Choroid plexus epithelial cell (primary cell): ENCODE measurements at regions not wholly inside any gene's neighbourhood (a gene's known extent, or its start where the extent isn't known, plus 50 kb on each side); places are given as distances from the start of the nearest gene placed in this dataset.

Experiments
- DNase-seq: peaks from one replicate; pipeline ENCODE4 v3.0.0-alpha.2; 2010; ENCODE audit warnings: low read depth
- H3K4me3 ChIP-seq: 2 replicates; pipeline ENCODE4 v1.5.1; 2011; ENCODE audit warnings: low read depth, mild to moderate bottlenecking, control low read depth, low read length, moderate library complexity
- TF ChIP-seq, protein P1 (sequence below): conservative IDR thresholded peaks from 2 replicates; pipeline ENCODE4 v1.5.1; 2011; ENCODE audit warnings: low read depth, mild to moderate bottlenecking, control low read depth, inconsistent platforms, low read length, moderate library complexity

DNA sequence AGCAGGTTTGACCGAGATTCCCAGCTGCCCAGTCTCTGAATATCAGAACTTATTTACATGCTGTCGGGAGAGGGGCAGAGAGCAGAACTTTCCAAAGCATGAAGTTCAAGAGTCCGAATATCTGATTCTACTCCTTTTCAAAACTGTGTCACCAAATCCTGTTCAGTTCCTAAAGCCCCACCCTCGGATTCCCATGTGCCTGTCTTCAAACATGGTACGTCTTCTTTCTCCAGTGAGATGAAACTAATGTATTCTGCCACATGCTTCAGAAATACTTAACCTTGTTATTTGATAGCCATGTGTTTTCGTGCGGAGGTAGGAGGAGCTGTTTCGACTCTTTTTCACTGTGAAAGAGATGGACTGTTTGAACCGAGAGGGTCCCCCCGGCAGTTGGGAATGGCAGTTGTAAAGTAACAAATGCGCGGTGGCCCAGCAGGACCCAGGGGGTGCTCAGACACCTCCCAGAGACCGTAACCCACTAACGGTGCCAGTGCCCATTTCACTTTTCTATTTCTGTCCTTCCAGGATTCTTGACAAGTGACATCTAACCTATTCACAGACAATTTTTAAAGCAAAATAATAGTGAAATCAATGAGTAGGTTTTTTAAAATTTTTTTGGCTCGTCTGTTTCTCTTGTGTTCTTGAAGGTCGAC, 67.2 kb downstream of the ZBTB18 start:
- no peak overlapping the region for H3K4me3 ChIP-seq
- TF ChIP-seq, protein P1, sequence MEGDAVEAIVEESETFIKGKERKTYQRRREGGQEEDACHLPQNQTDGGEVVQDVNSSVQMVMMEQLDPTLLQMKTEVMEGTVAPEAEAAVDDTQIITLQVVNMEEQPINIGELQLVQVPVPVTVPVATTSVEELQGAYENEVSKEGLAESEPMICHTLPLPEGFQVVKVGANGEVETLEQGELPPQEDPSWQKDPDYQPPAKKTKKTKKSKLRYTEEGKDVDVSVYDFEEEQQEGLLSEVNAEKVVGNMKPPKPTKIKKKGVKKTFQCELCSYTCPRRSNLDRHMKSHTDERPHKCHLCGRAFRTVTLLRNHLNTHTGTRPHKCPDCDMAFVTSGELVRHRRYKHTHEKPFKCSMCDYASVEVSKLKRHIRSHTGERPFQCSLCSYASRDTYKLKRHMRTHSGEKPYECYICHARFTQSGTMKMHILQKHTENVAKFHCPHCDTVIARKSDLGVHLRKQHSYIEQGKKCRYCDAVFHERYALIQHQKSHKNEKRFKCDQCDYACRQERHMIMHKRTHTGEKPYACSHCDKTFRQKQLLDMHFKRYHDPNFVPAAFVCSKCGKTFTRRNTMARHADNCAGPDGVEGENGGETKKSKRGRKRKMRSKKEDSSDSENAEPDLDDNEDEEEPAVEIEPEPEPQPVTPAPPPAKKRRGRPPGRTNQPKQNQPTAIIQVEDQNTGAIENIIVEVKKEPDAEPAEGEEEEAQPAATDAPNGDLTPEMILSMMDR: no peak

DNA sequence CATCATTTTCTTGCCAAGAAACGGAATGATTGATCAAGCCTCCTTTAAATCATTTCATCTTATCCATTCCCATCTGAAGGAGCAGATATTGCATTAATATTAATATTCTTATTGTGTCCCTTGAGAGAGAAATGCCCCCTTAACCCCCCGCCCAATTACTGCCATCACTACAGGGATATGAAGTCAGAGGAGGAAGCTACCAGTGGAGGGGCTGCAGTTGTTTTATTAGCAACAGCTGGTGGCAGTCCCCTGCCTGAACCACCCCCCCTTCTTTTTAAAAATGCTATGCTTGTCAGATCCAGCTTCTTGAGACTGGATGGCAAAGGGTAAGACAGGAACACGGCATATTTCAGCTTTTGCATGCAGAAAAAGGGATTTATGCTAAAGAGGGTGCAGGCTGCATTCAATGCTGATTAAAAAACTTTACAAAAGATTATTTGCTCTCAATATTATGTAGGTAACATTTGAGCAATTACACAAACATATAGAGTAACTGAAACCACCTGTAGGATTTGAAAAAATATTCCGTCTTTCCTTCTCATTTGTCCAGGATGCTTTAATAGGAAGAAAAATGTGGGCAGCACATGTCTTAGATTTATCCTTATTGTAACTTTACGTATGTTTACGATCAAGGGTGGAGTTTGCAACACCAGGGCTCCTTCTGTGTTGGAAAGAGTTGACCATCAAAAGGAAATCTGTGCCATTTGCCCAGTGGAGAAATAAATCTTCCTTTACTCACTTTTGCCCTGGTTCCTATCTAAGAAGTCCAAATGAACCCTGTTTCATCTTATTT, 77.7 kb downstream of the ZBTB18 start:
- no peak overlapping the region for H3K4me3 ChIP-seq
- TF ChIP-seq, protein P1: no peak
- DNase-seq: no peak

More for the DNA sequence above, 67.2 kb downstream of the ZBTB18 start:
- DNase-seq: peak; percentile 17

DNA sequence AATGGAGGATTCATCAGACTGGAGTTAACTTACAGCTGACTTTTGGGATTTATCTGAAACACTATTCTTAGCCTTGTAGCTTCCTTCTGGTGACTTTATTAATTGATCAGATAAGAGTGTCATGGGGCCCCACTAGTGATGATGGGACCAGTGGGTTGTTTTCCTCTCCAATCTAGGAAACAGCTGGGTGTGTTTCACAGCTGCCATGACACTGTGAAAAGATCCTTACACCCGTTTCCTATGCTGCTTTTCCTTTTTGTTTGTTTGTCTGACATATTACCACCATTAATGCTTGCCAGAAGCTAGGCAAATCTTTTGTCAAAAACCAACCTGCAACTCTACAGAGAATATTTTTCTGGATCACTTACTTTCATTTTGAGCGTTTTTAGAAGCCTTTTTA, 86.2 kb downstream of the ZBTB18 start:
- H3K4me3 ChIP-seq: no peak overlapping the region
- no peak for DNase-seq
- TF ChIP-seq, protein P1: no peak

DNA sequence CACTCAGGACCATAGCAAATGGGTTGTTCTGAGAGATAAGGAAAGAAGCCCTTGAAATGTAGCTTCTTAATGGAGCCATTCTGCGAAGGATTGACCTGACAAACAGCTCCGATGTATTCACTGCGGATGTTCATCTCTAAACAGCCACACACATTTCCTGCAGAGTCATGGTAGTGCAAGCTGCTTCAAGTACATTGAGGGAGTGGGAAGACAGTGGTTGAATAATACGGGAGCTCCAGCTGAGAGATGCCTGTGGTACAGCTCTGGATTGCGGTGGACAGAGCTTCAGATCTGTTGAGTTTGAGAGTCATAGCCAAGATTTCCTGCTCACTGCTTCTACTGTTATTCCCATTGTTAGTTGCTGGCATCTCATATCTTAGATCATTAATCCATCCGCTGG, 86.6 kb downstream of the ZBTB18 start:
- H3K4me3 ChIP-seq: no peak overlapping the region
- peak; percentile 77 for DNase-seq
- TF ChIP-seq, protein P1: no peak

DNA sequence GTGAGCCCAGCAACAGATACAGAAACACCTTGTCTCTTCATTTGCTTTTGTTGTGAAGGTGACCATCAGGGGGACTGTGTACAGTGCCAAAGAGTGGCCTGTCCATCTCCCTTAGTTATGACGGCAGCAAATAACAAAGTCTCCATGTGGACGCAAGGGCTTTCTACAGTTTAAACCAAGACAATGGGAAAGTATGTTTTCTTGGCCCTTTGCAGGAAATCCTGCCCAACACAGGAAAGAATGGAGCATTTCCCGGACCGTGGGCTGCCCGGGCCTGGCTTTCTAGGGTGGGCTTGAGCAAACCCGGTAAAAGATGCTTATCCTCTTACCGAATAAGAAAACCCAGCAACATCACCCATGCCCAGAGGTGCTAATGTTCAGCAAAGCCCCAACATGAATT, 87.3 kb downstream of the ZBTB18 start:
- H3K4me3 ChIP-seq: no peak overlapping the region
- DNase-seq: no peak
- TF ChIP-seq, protein P1: no peak

DNA sequence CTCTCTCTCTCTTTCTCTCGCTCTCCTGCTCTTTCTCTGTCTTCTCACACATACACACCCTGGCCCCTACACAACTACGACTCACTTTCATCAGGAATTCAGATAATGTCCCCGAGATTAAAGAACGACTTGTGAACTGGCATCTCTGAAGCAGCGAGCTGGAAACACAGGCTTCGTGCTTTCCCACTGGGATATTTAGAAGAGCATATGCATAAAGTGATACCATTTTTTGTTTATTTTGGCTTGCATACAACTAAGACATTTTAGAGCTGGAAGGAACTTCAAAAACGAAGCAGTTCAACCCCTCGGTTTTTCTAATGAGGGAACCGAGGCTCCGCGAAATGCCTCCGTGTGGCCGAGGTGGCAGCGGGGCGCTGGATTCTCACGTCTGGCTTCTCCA, 88.6 kb downstream of the ZBTB18 start:
- no peak overlapping the region for H3K4me3 ChIP-seq
- TF ChIP-seq, protein P1: no peak
- peak; percentile 28 for DNase-seq

DNA sequence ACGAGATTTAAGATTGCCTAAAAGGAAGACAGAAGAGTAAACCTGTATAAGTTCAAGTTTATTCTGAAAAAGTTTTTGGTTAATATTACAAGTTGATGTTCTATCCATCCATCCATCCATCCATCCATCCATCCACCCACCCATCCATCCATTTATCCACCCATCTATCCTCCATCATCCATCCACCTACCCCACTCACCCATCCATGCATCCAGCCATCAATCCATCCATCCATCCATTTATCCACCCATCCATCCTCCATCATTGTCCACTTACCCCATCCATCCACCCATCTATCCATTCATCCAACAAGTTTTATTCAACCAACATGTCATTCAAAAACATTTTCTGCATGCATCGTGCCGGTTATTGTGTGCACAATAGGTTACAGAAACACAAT, 89.3 kb downstream of the ZBTB18 start:
- no peak for DNase-seq
- TF ChIP-seq, protein P1: no peak

More for the DNA sequence above, 89.3 kb downstream of the ZBTB18 start:
- H3K4me3 ChIP-seq: no peak overlapping the region
